ENCODE measurements at regions not wholly inside any gene's neighbourhood (a gene's known extent, or its start where the extent isn't known, plus 50 kb on each side); places are given as distances from the start of the nearest gene placed in this dataset.

GRCh38 chr14:71687166-71687831 lies 244.9 kb upstream of the RGS6 start:
- 82% methylated on average over 1 of the region's 2 CpGs for WGBS (ENCODE audit: insufficient coverage)
- peaks cover 7% of the 10 kb centered on the region for H3K36me3 Mint-ChIP-seq

GRCh38 chr14:71688576-71688975 lies 243.7 kb upstream of the RGS6 start:
- TF ChIP-seq CTCF (IDR thresholded peaks at IDR 0.05), result no peak
- Histone ChIP-seq H3K4me3 (ENCODE audit: low read length) (no peak overlapping the region), H3K9me3 (ENCODE audit: control insufficient read depth, insufficient read depth, low read length) (no peaks in the 10 kb centered on the region), H3K27me3 (ENCODE audit: control insufficient read depth, insufficient read depth, low read length) (no peaks in the 10 kb centered on the region), H3K36me3 (ENCODE audit: control insufficient read depth, insufficient read depth, low read length) (peaks cover 25% of the 10 kb centered on the region), H3K27ac (ENCODE audit: low read length) (no peak overlapping the region), H3K4me1 (ENCODE audit: control insufficient read depth, insufficient read depth, low read length) (no peaks in the 10 kb centered on the region)
- no peak for ATAC-seq
- DNase-seq, result no peak
- no peaks in the 10 kb centered on the region for H3K27me3 Mint-ChIP-seq (ENCODE audit: low read depth in 2 of 2)
- H3K4me1 Mint-ChIP-seq, result no peaks in the 10 kb centered on the region
- H3K4me3 Mint-ChIP-seq, result no peak overlapping the region
- no peak overlapping the region for H3K27ac Mint-ChIP-seq
- H3K36me3 Mint-ChIP-seq, result peaks cover 7% of the 10 kb centered on the region
- intact Hi-C loops (cut with micrococcal nuclease), result no loop called here
- WGBS (ENCODE audit: insufficient coverage), result 100% methylated on average over 3 of the region's 4 CpGs
- H3K9me3 Mint-ChIP-seq, result no peaks in the 10 kb centered on the region

More at GRCh38 chr14:71687166-71687831, 244.9 kb upstream of the RGS6 start:
- no peaks in the 10 kb centered on the region for H3K4me1 ChIP-seq (ENCODE audit: control insufficient read depth, insufficient read depth, low read length)
- ATAC-seq, result no peak
- H3K9me3 ChIP-seq (ENCODE audit: control insufficient read depth, insufficient read depth, low read length), result no peaks in the 10 kb centered on the region
- Mint-ChIP-seq H3K9me3 (no peaks in the 10 kb centered on the region), H3K27ac (no peak overlapping the region), H3K4me3 (no peak overlapping the region), H3K27me3 (ENCODE audit: low read depth in 2 of 2) (no peaks in the 10 kb centered on the region), H3K4me1 (no peaks in the 10 kb centered on the region)
- no peak for DNase-seq
- no peak overlapping the region for H3K27ac ChIP-seq (ENCODE audit: low read length)
- intact Hi-C loops (cut with micrococcal nuclease), result no loop called here
- no peak for TF ChIP-seq CTCF (IDR thresholded peaks at IDR 0.05)
- no peak overlapping the region for H3K4me3 ChIP-seq (ENCODE audit: low read length)
- peaks cover 21% of the 10 kb centered on the region for H3K36me3 ChIP-seq (ENCODE audit: control insufficient read depth, insufficient read depth, low read length)
- H3K27me3 ChIP-seq (ENCODE audit: control insufficient read depth, insufficient read depth, low read length), result no peaks in the 10 kb centered on the region

GRCh38 chr14:71690478-71690877 lies 241.8 kb upstream of the RGS6 start:
- ATAC-seq, result no peak
- Histone ChIP-seq H3K4me3 (ENCODE audit: low read length) (no peak overlapping the region), H3K27ac (ENCODE audit: low read length) (no peak overlapping the region), H3K27me3 (ENCODE audit: control insufficient read depth, insufficient read depth, low read length) (no peaks in the 10 kb centered on the region), H3K9me3 (ENCODE audit: control insufficient read depth, insufficient read depth, low read length) (no peaks in the 10 kb centered on the region), H3K4me1 (ENCODE audit: control insufficient read depth, insufficient read depth, low read length) (no peaks in the 10 kb centered on the region), H3K36me3 (ENCODE audit: control insufficient read depth, insufficient read depth, low read length) (peaks cover 23% of the 10 kb centered on the region)
- WGBS (ENCODE audit: insufficient coverage), result 100% methylated on average over 2 of the region's 2 CpGs
- Mint-ChIP-seq H3K36me3 (peaks cover 3% of the 10 kb centered on the region), H3K4me1 (no peaks in the 10 kb centered on the region), H3K27ac (no peak overlapping the region), H3K27me3 (ENCODE audit: low read depth in 2 of 2) (no peaks in the 10 kb centered on the region), H3K4me3 (no peak overlapping the region), H3K9me3 (no peaks in the 10 kb centered on the region)
- no peak for DNase-seq
- no peak for TF ChIP-seq CTCF (IDR thresholded peaks at IDR 0.05)
- intact Hi-C loops (cut with micrococcal nuclease), result no loop called here

- Histone ChIP-seq H3K4me3 (ENCODE audit: low read length) (no peak overlapping the region), H3K36me3 (ENCODE audit: control insufficient read depth, insufficient read depth, low read length) (peaks cover 16% of the 10 kb centered on the region), H3K27ac (ENCODE audit: low read length) (no peak overlapping the region), H3K9me3 (ENCODE audit: control insufficient read depth, insufficient read depth, low read length) (no peaks in the 10 kb centered on the region), H3K4me1 (ENCODE audit: control insufficient read depth, insufficient read depth, low read length) (no peaks in the 10 kb centered on the region), H3K27me3 (ENCODE audit: control insufficient read depth, insufficient read depth, low read length) (no peaks in the 10 kb centered on the region)
- Mint-ChIP-seq H3K9me3 (no peaks in the 10 kb centered on the region), H3K4me1 (peaks cover 3 to 10% of the 10 kb centered on the region in 2 donors), H3K36me3 (no peaks in the 10 kb centered on the region), H3K27me3 (ENCODE audit: low read depth in 2 of 2) (no peaks in the 10 kb centered on the region), H3K27ac (no peak overlapping the region), H3K4me3 (no peak overlapping the region)
- 96% methylated on average over 4 of the region's 4 CpGs for WGBS (ENCODE audit: insufficient coverage)
- DNase-seq, result no peak
- ATAC-seq, result no peak
- TF ChIP-seq CTCF (IDR thresholded peaks at IDR 0.05), result no peak
- intact Hi-C loops (cut with micrococcal nuclease), result no loop called here
These were observed 239.7 kb upstream of the RGS6 start for GRCh38 chr14:71692496-71692895.
